Trophoblast cell (in vitro differentiated cells and primary cell): ENCODE measurements at regions not wholly inside any gene's neighbourhood (a gene's known extent, or its start where the extent isn't known, plus 50 kb on each side); places are given as distances from the start of the nearest gene placed in this dataset.

ENCODE experiments used
- DNase-seq, 2 donors: peaks; one replicate each; pipeline ENCODE4 v3.0.0-alpha.2; 2016
- H2AFZ ChIP-seq: 2 replicates; pipeline ENCODE4 v1.6.1; 2013; ENCODE audit warnings: low read length, moderate library complexity, mild to moderate bottlenecking; ENCODE audit not compliant: insufficient read depth, poor library complexity
- H2AK5ac ChIP-seq: 2 replicates; pipeline ENCODE4 v1.6.1; 2013; ENCODE audit warnings: mild to moderate bottlenecking, low read length
- H2BK120ac ChIP-seq: 2 replicates; pipeline ENCODE4 v1.6.1; 2013; ENCODE audit warnings: low read length, mild to moderate bottlenecking, moderate library complexity; ENCODE audit not compliant: insufficient read depth, poor library complexity
- H2BK12ac ChIP-seq: 2 replicates; pipeline ENCODE4 v1.6.1; 2013; ENCODE audit warnings: mild to moderate bottlenecking, low read length, moderate library complexity
- H2BK5ac ChIP-seq: 2 replicates; pipeline ENCODE4 v1.6.1; 2013; ENCODE audit warnings: low read length, low read depth, moderate library complexity, mild to moderate bottlenecking; ENCODE audit not compliant: poor library complexity
- H3K14ac ChIP-seq: 2 replicates; pipeline ENCODE4 v1.6.1; 2013; ENCODE audit warnings: mild to moderate bottlenecking, low read length
- H3K18ac ChIP-seq: 2 replicates; pipeline ENCODE4 v1.6.1; 2013; ENCODE audit warnings: mild to moderate bottlenecking, low read length
- H3K23ac ChIP-seq: 2 replicates; pipeline ENCODE4 v1.6.1; 2013; ENCODE audit warnings: low read length
- H3K27ac ChIP-seq: 2 replicates; pipeline ENCODE4 v1.5.1; 2013; ENCODE audit warnings: low read depth, mild to moderate bottlenecking, inconsistent platforms, low read length, moderate library complexity
- H3K27me3 ChIP-seq: 2 replicates; pipeline ENCODE4 v1.6.1; 2013; ENCODE audit warnings: inconsistent platforms, mild to moderate bottlenecking, low read length, moderate library complexity; ENCODE audit not compliant: insufficient read depth
- H3K36me3 ChIP-seq, 2 experiments: 1 replicate in 1 of 2; 2 replicates in 1 of 2; pipeline ENCODE4 v1.6.1; 2013; ENCODE audit warnings: low read length in 2 of 2, mild to moderate bottlenecking in 2 of 2, moderate library complexity in 1 of 2; ENCODE audit not compliant: insufficient read depth in 2 of 2, control insufficient read depth in 1 of 2
- H3K4ac ChIP-seq: 2 replicates; pipeline ENCODE4 v1.6.1; 2013; ENCODE audit warnings: low read depth, mild to moderate bottlenecking, low read length, moderate library complexity
- H3K4me1 ChIP-seq, 2 experiments: 1 replicate in 1 of 2; 2 replicates in 1 of 2; pipeline ENCODE4 v1.6.1; 2013; ENCODE audit warnings: low read length in 2 of 2, mild to moderate bottlenecking in 2 of 2, moderate library complexity in 1 of 2; ENCODE audit not compliant: insufficient read depth in 2 of 2, control insufficient read depth in 1 of 2
- H3K4me2 ChIP-seq: 2 replicates; pipeline ENCODE4 v1.6.1; 2013; ENCODE audit warnings: inconsistent platforms, mild to moderate bottlenecking, low read length, moderate library complexity
- H3K4me3 ChIP-seq: 2 replicates; pipeline ENCODE4 v1.5.1; 2013; ENCODE audit warnings: mild to moderate bottlenecking, low read depth, low read length, inconsistent platforms
- H3K79me1 ChIP-seq: one replicate; pipeline ENCODE4 v1.6.1; 2013; ENCODE audit warnings: low read length
- H3K79me2 ChIP-seq: 2 replicates; pipeline ENCODE4 v1.6.1; 2013; ENCODE audit warnings: low read length, mild to moderate bottlenecking; ENCODE audit not compliant: control insufficient read depth, insufficient read depth, poor library complexity
- H3K9ac ChIP-seq: 2 replicates; pipeline ENCODE4 v1.6.1; 2013; ENCODE audit warnings: mild to moderate bottlenecking, low read length
- H3K9me3 ChIP-seq: 2 replicates; pipeline ENCODE4 v1.6.1; 2013; ENCODE audit warnings: low read depth, mild to moderate bottlenecking, control low read depth, inconsistent platforms, low read length; ENCODE audit not compliant: insufficient read depth
- H4K12ac ChIP-seq: 2 replicates; pipeline ENCODE4 v1.6.1; 2013; ENCODE audit warnings: low read depth, mild to moderate bottlenecking, low read length, moderate library complexity
- H4K8ac ChIP-seq: 2 replicates; pipeline ENCODE4 v1.6.1; 2013; ENCODE audit warnings: low read depth, mild to moderate bottlenecking, low read length, moderate library complexity
- H4K91ac ChIP-seq: one replicate; pipeline ENCODE4 v1.6.1; 2013; ENCODE audit warnings: low read depth, mild to moderate bottlenecking, low read length, moderate library complexity
- WGBS: extraction: QIAGEN DNeasy Blood & Tissue Kit; methylation state at CpG from one replicate; pipeline ENCODE4 v1.1.7; 2013; ENCODE audit warnings: missing lambda C conversion rate; ENCODE audit not compliant: insufficient read length, insufficient coverage; ENCODE audit errors: extremely low coverage; 5-methylcytosine and 5-hydroxymethylcytosine counted together

DNA sequence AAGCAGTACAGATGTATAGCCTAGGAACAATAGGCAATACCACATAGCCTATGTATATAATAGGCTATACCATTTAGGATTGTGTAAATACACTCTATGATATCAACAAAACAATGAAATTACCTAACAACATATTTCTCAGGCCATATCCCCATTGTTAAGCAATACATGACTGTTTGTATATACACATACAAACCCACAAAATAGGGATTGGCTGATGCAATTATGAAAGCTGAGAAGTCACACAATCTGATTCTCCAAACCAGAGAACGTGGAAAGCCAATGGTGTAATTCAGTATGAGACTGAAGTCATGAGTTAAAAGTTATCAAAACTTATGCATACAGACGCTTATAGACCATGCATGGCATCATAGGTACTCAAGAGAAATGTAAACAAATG, 700.1 kb upstream of the RAG2 start:
- Histone ChIP-seq H3K23ac (no peak overlapping the region), H3K4me3 (no peak overlapping the region), H3K79me2 (no peaks in the 10 kb centered on the region), H3K27me3 (no peaks in the 10 kb centered on the region), H4K8ac (no peak overlapping the region), H4K12ac (no peak overlapping the region), H2BK5ac (no peak overlapping the region), H2BK12ac (no peak overlapping the region), H3K4me2 (no peak overlapping the region), H2AK5ac (no peak overlapping the region), H3K14ac (no peak overlapping the region), H3K79me1 (no peaks in the 10 kb centered on the region), H3K4ac (no peak overlapping the region), H3K9me3 (no peaks in the 10 kb centered on the region), H3K36me3 (no peaks in the 10 kb centered on the region), H2BK120ac (no peak overlapping the region), H3K9ac (no peak overlapping the region), H3K4me1 (no peaks in the 10 kb centered on the region), H3K18ac (no peak overlapping the region), H4K91ac (no peak overlapping the region), H3K27ac (no peak overlapping the region), H2AFZ (no peak overlapping the region)
- no CpG with 5 or more reads among the region's 2 CpGs for WGBS
- no peak for DNase-seq

DNA sequence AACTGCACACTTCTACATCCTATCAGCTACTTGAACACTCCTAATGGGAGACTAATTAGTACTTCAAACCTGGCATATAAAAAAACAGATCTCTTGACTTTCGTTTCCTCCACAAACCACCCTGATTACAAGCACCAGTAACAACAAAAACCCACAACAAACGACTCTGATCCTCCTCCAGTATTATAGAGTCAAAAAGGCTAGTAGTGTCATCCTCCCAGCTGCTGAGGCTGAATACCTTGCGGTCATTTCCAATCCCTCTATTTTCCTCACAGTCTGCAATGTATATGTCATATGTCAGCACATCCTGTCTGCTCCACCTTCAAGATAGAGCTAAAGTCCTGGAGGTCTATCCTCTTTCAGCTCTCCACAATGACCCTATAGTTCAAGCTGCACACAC, 688.9 kb upstream of the RAG2 start:
- H3K36me3 ChIP-seq = no peaks in the 10 kb centered on the region

DNA sequence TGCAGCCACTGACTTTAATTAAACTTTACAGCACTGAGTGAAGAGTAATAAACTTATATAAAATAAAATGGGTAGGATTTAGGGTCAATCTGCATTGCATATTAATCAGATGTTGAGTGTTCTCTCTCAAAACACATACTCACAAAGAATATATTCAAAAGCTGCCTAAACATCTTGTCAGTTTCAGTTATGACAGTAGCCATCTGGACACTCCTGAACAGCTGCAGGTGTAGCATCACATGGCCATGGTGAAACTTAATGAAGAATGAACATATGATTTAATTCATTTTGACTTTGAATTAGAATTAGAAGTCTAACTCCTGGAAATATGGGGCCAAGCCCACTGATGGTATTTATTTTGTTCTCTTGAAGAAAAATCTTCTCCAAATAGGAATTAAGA, 684.3 kb upstream of the RAG2 start:
- Histone ChIP-seq H2AK5ac (no peak overlapping the region), H4K91ac (no peak overlapping the region)

More for the DNA sequence above, 688.9 kb upstream of the RAG2 start:
- Histone ChIP-seq H3K79me2 (no peaks in the 10 kb centered on the region), H2BK5ac (no peak overlapping the region), H3K9me3 (no peaks in the 10 kb centered on the region), H3K4me1 (no peaks in the 10 kb centered on the region), H2AK5ac (no peak overlapping the region), H3K27ac (no peak overlapping the region), H3K4ac (no peak overlapping the region), H3K9ac (no peak overlapping the region), H2AFZ (no peak overlapping the region), H4K12ac (no peak overlapping the region), H3K4me3 (no peak overlapping the region), H3K4me2 (no peak overlapping the region), H3K18ac (no peak overlapping the region), H4K8ac (no peak overlapping the region), H3K27me3 (no peaks in the 10 kb centered on the region), H4K91ac (no peak overlapping the region), H3K14ac (no peak overlapping the region), H3K23ac (no peak overlapping the region), H2BK12ac (no peak overlapping the region), H2BK120ac (no peak overlapping the region), H3K79me1 (no peaks in the 10 kb centered on the region)
- DNase-seq = no peak
- WGBS = no CpG with 5 or more reads among the region's 3 CpGs

DNA sequence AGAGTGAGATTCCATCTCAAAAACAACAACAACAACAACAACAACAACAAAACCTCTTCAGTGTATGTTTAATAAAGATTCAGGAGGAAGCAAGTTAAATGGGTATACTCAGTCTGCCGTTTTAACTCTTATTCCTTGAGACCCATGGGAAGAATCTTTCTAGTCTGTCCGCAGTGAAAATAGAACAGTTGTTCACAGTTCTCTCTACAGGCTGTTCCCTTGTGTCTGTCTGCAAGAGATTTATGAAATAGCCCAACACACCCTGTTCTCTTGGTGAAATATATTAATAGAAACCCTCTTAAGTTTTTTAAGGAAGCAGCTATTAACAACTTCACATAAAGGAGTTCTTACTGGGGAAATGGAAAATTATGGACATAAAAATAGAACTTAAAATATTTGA, 682.2 kb upstream of the RAG2 start:
- Histone ChIP-seq H2AFZ (no peak overlapping the region), H3K4me3 (no peak overlapping the region), H3K4me2 (no peak overlapping the region), H3K27ac (no peak overlapping the region), H2AK5ac (no peak overlapping the region), H3K23ac (no peak overlapping the region), H2BK5ac (no peak overlapping the region), H3K4ac (no peak overlapping the region), H4K12ac (no peak overlapping the region), H3K9me3 (no peaks in the 10 kb centered on the region), H3K36me3 (no peaks in the 10 kb centered on the region), H3K14ac (no peak overlapping the region), H2BK12ac (no peak overlapping the region), H3K9ac (no peak overlapping the region), H3K79me1 (no peaks in the 10 kb centered on the region), H3K4me1 (no peaks in the 10 kb centered on the region), H4K91ac (no peak overlapping the region), H3K18ac (no peak overlapping the region), H3K27me3 (no peaks in the 10 kb centered on the region), H2BK120ac (no peak overlapping the region), H4K8ac (no peak overlapping the region), H3K79me2 (no peaks in the 10 kb centered on the region)
- DNase-seq = no peak
- WGBS = no CpG with 5 or more reads among the region's 2 CpGs

More for the DNA sequence above, 684.3 kb upstream of the RAG2 start:
- H3K36me3 ChIP-seq = no peaks in the 10 kb centered on the region
- no peak overlapping the region for H3K14ac ChIP-seq
- no peak overlapping the region for H2BK120ac ChIP-seq
- H3K18ac ChIP-seq = no peak overlapping the region
- no peak overlapping the region for H3K4ac ChIP-seq
- no peaks in the 10 kb centered on the region for H3K79me2 ChIP-seq
- H3K27me3 ChIP-seq = no peaks in the 10 kb centered on the region
- no peaks in the 10 kb centered on the region for H3K9me3 ChIP-seq
- H2AFZ ChIP-seq = no peak overlapping the region
- H3K4me1 ChIP-seq = no peaks in the 10 kb centered on the region
- H3K4me2 ChIP-seq = no peak overlapping the region
- no peak overlapping the region for H2BK5ac ChIP-seq
- H3K27ac ChIP-seq = no peak overlapping the region
- H3K4me3 ChIP-seq = no peak overlapping the region
- no peak overlapping the region for H3K9ac ChIP-seq
- no peak overlapping the region for H4K8ac ChIP-seq
- H4K12ac ChIP-seq = no peak overlapping the region
- no peak for DNase-seq
- H3K79me1 ChIP-seq = no peaks in the 10 kb centered on the region
- H2BK12ac ChIP-seq = no peak overlapping the region
- no peak overlapping the region for H3K23ac ChIP-seq
